AG09319 (cell line): ENCODE measurements at regions not wholly inside any gene's neighbourhood (a gene's known extent, or its start where the extent isn't known, plus 50 kb on each side); places are given as distances from the start of the nearest gene placed in this dataset.

Source experiments
- DNase-seq: peaks from one replicate; pipeline ENCODE4 v3.0.0-alpha.2; 2010; ENCODE audit warnings: low read depth; ENCODE audit errors: extremely low read depth
- CTCF ChIP-seq: IDR thresholded peaks from 2 replicates; pipeline ENCODE4 v1.5.1; 2011; ENCODE audit warnings: low read depth, mild to moderate bottlenecking, inconsistent platforms, low read length, moderate library complexity

- DNase-seq, result no peak
- no peak for TF ChIP-seq CTCF
These were observed 1985.7 kb upstream of the CDH9 start for GRCh38 chr5:29024052-29024451.

GRCh38 chr5:29023541-29023940 lies 1985.2 kb upstream of the CDH9 start:
- DNase-seq, result no peak
- no peak for TF ChIP-seq CTCF

DNA sequence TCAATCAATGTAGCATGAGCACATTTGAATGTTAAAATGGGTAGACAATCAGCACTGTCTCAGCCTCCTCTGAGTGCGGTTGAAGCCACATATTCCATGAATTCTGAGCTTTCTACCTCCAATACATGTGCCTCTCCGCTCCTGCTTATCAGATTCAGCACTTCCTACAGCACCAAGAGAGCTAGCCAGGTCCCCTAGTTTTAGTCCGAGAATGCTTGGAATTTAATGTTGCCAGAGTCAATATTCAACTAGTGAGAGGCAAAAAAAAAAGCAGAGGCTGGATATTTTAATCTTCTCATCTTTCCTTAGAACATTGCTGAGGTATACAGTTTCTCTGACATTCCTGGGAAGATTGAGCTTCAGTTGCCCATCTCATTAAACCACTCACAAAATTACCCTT lies 1979.1 kb upstream of the CDH9 start:
- no peak for TF ChIP-seq CTCF
- no peak for DNase-seq

GRCh38 chr5:29016067-29016466 lies 1977.7 kb upstream of the CDH9 start:
- TF ChIP-seq CTCF, result no peak
- DNase-seq, result no peak

DNA sequence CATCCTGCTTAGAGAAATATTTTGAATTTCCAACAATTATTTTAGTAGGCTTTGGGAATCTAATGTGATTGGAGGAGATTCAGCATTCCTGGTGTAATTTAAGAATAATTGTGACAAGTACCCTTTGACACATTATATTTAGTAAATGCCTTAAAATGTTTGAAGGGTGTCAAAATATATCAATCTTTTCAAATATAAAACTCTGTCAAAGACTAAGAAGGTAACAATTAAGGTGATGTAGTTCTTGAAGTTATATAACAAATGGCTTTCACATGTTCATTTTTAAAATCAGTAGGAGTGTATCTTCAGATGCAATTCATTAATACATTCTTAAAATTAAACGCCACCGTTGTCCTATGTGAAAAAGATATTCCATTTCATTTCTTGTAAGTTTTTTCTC lies 1977.1 kb upstream of the CDH9 start:
- DNase-seq, result no peak
- TF ChIP-seq CTCF, result no peak

DNA sequence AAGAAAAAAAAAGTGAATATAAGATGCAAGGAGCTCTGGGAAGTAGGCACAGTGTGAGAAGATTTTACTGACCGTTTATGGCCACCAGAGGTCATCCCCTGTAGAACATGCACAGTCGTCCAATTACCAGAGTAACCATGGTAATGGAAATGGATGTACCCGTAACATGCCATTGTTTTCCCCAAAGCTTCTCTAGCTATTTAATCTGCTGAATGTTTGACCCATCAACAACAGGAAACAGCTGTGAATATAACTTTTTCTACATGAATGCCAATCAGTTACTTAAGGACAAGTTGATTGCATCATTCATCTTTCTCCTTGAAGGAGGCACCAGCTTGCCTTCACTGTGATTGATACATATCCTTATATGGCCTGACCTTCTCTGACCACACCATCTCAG lies 1967.0 kb upstream of the CDH9 start:
- DNase-seq, result no peak
- TF ChIP-seq CTCF, result no peak

DNA sequence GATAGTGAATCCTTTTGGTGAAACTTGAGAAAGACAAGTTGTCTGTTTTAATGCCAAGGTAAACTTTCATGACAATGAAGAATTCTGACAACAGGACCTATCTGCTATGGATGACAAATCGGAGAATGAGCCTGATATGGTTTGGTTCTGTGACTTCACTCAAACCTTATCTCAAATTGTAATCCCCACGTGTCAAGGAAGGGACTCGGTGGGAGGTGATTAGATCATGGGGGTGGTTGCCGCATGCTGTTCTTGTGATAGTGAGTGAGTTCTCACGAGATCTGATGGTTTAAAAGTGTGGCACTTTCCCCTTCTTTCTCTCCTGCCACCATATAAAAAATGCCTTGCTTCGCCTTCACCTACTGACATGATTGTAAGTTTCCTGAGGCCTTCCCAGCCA lies 1964.1 kb upstream of the CDH9 start:
- TF ChIP-seq CTCF, result no peak
- no peak for DNase-seq
